OCI-LY7 (cell line): ENCODE measurements at regions not wholly inside any gene's neighbourhood (a gene's known extent, or its start where the extent isn't known, plus 50 kb on each side); places are given as distances from the start of the nearest gene placed in this dataset.

Experiments used
- BruUV-seq: library from RNA; stranded (reverse); fragments of 400-500 nt; replicated peaks from 2 replicates; lab custom pipeline; 2021; lab: Mats Ljungman, UMichigan
- CTCF ChIA-PET: fragments of 300-600 bp; sonication (Branson Sonifier 250); formaldehyde crosslinking; loops from one replicate; lab custom pipeline; 2022; ENCODE audit warnings: antibody characterized with exemption; ENCODE audit not compliant: unreplicated experiment; lab: Charles Lee
- POLR2A ChIA-PET: fragments of 300-600 bp; sonication (Branson Sonifier 250); formaldehyde crosslinking; loops from one replicate; lab custom pipeline; 2022; ENCODE audit warnings: antibody characterized with exemption; lab: Charles Lee
- DNase-seq: peaks from one replicate; pipeline ENCODE4 v3.0.0-alpha.2; 2015; ENCODE audit warnings: low spot score
- H2AFZ ChIP-seq: fragments of 200-600 bp; sonication (generic), shearing (Covaris generic); 2 replicates; pipeline ENCODE4 v1.6.1; 2014; ENCODE audit warnings: mild to moderate bottlenecking, antibody characterized with exemption, low read length, moderate library complexity
- H3K27ac ChIP-seq: fragments of 200-600 bp; sonication (generic); 2 replicates; pipeline ENCODE4 v1.5.1; 2014; ENCODE audit warnings: mixed run types, low read depth, mild to moderate bottlenecking, moderate library complexity, low read length, inconsistent platforms; ENCODE audit not compliant: poor library complexity, severe bottlenecking
- H3K36me3 ChIP-seq: fragments of 200-600 bp; sonication (generic); 2 replicates; pipeline ENCODE4 v1.6.1; 2014; ENCODE audit warnings: mild to moderate bottlenecking, antibody characterized with exemption, low read length, moderate library complexity, mixed read lengths; ENCODE audit not compliant: insufficient read depth
- H3K4me1 ChIP-seq: fragments of 200-600 bp; sonication (generic); 2 replicates; pipeline ENCODE4 v1.5.1; 2014; ENCODE audit warnings: mild to moderate bottlenecking, low read length; ENCODE audit not compliant: insufficient read depth, poor library complexity, severe bottlenecking
- H3K4me2 ChIP-seq: fragments of 200-600 bp; sonication (generic); 2 replicates; pipeline ENCODE4 v1.6.1; 2014; ENCODE audit warnings: mild to moderate bottlenecking, low read length
- H3K4me3 ChIP-seq: fragments of 200-600 bp; sonication (generic); 2 replicates; pipeline ENCODE4 v1.5.1; 2014; ENCODE audit warnings: mild to moderate bottlenecking, low read depth, low read length; ENCODE audit not compliant: poor library complexity, severe bottlenecking
- H3K79me2 ChIP-seq: fragments of 200-600 bp; sonication (generic); 2 replicates; pipeline ENCODE4 v1.6.1; 2016; ENCODE audit warnings: low read depth, mild to moderate bottlenecking, low read length, moderate library complexity, mixed read lengths; ENCODE audit not compliant: insufficient read depth
- H3K9me2 ChIP-seq: fragments of 200-600 bp; sonication (generic); 2 replicates; pipeline ENCODE4 v1.6.1; 2016; ENCODE audit warnings: mild to moderate bottlenecking, low read length, mixed read lengths; ENCODE audit not compliant: insufficient read depth
- H3K9me3 ChIP-seq: fragments of 200-600 bp; sonication (generic); 2 replicates; pipeline ENCODE4 v1.6.1; 2014; ENCODE audit warnings: mild to moderate bottlenecking, mixed run types, low read length, mixed read lengths
- H4K20me1 ChIP-seq: fragments of 200-600 bp; sonication (generic); 2 replicates; pipeline ENCODE4 v1.6.1; 2014; ENCODE audit warnings: mild to moderate bottlenecking, antibody characterized with exemption, low read length, moderate library complexity, mixed read lengths; ENCODE audit not compliant: insufficient read depth
- EZH2phosphoT487 ChIP-seq: fragments of 200-600 bp; sonication (generic); IDR thresholded peaks from 2 replicates; pipeline ENCODE4 v1.6.1; 2018; ENCODE audit warnings: low read depth, borderline replicate concordance, mild to moderate bottlenecking, mixed run types, antibody characterized with exemption, low read length, moderate library complexity, mixed read lengths
- intact Hi-C: fragments of 100-400 bp; cut with micrococcal nuclease; formaldehyde crosslinking; loops from one replicate; pipeline ENCODE4 v1.10.0; 2022; ENCODE audit not compliant: unreplicated experiment
- TF ChIP-seq, protein P1 (sequence below): fragments of 200-600 bp; sonication (generic); conservative IDR thresholded peaks from 2 replicates; pipeline ENCODE4 v1.5.1; 2014; ENCODE audit warnings: mild to moderate bottlenecking, antibody characterized with exemption, low read length, moderate library complexity, mixed read lengths

DNA sequence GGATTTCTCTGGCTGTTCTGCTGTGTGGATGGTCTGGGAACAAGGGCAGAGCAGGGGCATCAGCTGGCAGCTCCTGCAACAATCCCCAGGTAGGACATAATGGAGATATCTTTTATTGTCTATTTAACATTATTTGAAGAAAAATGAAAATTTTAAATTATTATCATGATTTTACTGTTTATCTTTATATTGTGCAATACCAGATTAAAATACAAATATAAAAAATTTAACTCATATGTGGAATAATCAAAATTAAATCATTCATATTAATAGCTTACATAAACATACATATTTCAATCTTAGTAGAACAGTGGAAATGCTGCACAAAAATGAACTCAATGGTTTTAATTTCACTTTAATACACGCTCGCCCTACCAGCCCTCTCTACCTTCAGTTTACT, 70.6 kb upstream of the FAM110C start:
- Histone ChIP-seq H4K20me1 (no peaks in the 10 kb centered on the region), H2AFZ (no peak overlapping the region), H3K9me2 (no peaks in the 10 kb centered on the region), H3K4me3 (no peak overlapping the region), H3K9me3 (no peaks in the 10 kb centered on the region), H3K27ac (no peak overlapping the region), H3K79me2 (no peaks in the 10 kb centered on the region), H3K4me1 (no peaks in the 10 kb centered on the region), H3K4me2 (no peak overlapping the region), H3K36me3 (no peaks in the 10 kb centered on the region)
- ChIA-PET POLR2A (no interaction called here), CTCF (no interaction called here)
- DNase-seq: no peak
- TF ChIP-seq, protein P1, sequence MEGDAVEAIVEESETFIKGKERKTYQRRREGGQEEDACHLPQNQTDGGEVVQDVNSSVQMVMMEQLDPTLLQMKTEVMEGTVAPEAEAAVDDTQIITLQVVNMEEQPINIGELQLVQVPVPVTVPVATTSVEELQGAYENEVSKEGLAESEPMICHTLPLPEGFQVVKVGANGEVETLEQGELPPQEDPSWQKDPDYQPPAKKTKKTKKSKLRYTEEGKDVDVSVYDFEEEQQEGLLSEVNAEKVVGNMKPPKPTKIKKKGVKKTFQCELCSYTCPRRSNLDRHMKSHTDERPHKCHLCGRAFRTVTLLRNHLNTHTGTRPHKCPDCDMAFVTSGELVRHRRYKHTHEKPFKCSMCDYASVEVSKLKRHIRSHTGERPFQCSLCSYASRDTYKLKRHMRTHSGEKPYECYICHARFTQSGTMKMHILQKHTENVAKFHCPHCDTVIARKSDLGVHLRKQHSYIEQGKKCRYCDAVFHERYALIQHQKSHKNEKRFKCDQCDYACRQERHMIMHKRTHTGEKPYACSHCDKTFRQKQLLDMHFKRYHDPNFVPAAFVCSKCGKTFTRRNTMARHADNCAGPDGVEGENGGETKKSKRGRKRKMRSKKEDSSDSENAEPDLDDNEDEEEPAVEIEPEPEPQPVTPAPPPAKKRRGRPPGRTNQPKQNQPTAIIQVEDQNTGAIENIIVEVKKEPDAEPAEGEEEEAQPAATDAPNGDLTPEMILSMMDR: no peak
- TF ChIP-seq EZH2phosphoT487: no peak
- intact Hi-C loops: no loop called here
- no TSS peak for BruUV-seq

DNA sequence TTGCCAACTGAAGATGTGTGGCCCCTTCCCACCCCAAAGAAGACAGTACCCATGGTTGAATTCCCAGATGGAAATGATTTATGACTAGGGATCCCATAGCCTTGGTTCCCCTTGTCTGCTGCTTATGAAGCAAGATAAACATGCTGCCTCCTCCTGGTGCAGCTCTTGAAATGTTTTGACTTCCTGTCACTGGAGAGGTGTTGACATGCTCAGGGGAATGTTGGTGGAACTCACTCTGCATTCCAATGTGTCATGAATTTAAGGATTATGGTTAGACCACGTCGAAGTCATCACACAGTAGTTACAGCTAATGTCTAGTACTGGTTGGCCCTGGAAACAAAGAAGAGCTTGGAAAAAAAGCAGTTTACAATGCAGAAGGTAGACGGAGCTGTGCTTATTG, 69.0 kb upstream of the FAM110C start:
- intact Hi-C loops: no loop called here
- TF ChIP-seq EZH2phosphoT487: no peak
- TF ChIP-seq, protein P1: no peak
- Histone ChIP-seq H3K9me2 (no peaks in the 10 kb centered on the region), H3K36me3 (no peaks in the 10 kb centered on the region), H3K27ac (no peak overlapping the region), H3K4me1 (no peaks in the 10 kb centered on the region), H3K79me2 (no peaks in the 10 kb centered on the region), H3K4me2 (no peak overlapping the region), H3K4me3 (no peak overlapping the region), H3K9me3 (no peaks in the 10 kb centered on the region), H2AFZ (no peak overlapping the region), H4K20me1 (no peaks in the 10 kb centered on the region)
- ChIA-PET POLR2A (no interaction called here), CTCF (no interaction called here)
- no TSS peak for BruUV-seq
- no peak for DNase-seq

GRCh38 chr2:114616-115015, 68.3 kb upstream of the FAM110C start:
- POLR2A ChIA-PET: interaction anchor here (0.5 kb wide), 1 partner anchor 234 kb away, joined by 3 read pairs; no protein-coding TSS in a partner anchor
- Histone ChIP-seq H3K36me3 (no peaks in the 10 kb centered on the region), H3K27ac (no peak overlapping the region), H3K4me1 (no peaks in the 10 kb centered on the region), H2AFZ (no peak overlapping the region), H4K20me1 (no peaks in the 10 kb centered on the region), H3K9me3 (no peaks in the 10 kb centered on the region), H3K9me2 (no peaks in the 10 kb centered on the region), H3K79me2 (no peaks in the 10 kb centered on the region), H3K4me3 (no peak overlapping the region), H3K4me2 (no peak overlapping the region)
- CTCF ChIA-PET: no interaction called here
- intact Hi-C loops: no loop called here
- no peak for DNase-seq
- no peak for TF ChIP-seq EZH2phosphoT487
- TF ChIP-seq, protein P1: no peak
- no TSS peak for BruUV-seq
